HG02981 (cell line): ENCODE measurements at regions not wholly inside any gene's neighbourhood (a gene's known extent, or its start where the extent isn't known, plus 50 kb on each side); places are given as distances from the start of the nearest gene placed in this dataset.
"Not testable (repeated sequence)": the region's sequence is repeated elsewhere in the genome, so short reads cannot be mapped to it uniquely, and the experiment has no call there.

Source experiments
- ATAC-seq: cut with Tn5 transposase; IDR thresholded peaks from one replicate; pipeline ENCODE4 v1.9.1; 2021; ENCODE audit warnings: mild to moderate bottlenecking, moderate library complexity; ENCODE audit not compliant: unreplicated experiment

GRCh38 chr17:33680472-33680871, 387.4 kb upstream of the ASIC2 start:
- no peak for ATAC-seq

- no peak for ATAC-seq
Measured at GRCh38 chr17:33682599-33682998, 389.5 kb upstream of the ASIC2 start.

DNA sequence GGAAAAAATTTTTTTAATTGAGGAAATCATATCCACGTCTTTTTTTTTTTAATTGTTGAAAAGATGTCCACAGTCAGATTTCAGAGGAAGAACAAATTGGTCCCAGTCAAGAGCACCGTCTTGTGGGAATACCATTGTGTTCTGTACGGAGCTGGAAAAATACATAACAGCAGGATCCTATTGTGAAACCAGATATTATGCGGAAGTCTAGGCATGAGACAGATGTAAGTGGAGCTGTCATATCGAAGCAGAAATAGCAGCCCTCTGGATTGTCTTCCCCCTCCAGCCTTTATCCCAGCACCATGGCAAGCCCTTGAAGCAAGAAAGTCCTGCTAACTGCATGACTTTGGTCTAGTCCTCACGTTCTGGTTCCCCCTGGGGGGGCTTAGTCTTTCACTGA, 391.6 kb upstream of the ASIC2 start:
- no peak for ATAC-seq

- ATAC-seq = no peak
Measured at GRCh38 chr17:33686171-33686570, 393.1 kb upstream of the ASIC2 start.

GRCh38 chr17:33687831-33688230, 394.7 kb upstream of the ASIC2 start:
- no peak for ATAC-seq

DNA sequence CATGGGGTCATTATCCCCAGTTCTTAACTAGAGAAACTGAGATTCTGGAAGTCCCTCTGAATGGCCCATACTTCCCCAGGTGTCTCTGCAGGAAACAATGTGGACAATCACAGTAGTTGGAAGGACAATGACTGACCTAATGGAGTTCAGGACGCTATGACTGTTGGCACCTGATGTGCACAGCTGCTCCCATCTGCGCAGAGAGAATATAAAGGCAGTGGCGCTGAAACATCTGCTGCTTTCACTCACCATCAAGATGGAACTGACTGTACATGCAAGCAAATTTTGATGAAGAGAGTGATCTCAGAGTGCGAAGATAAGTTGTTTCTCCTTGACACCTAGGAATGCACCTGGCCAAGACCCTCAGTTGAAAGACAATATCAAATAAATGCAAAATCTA, 395.7 kb upstream of the ASIC2 start:
- no peak for ATAC-seq

DNA sequence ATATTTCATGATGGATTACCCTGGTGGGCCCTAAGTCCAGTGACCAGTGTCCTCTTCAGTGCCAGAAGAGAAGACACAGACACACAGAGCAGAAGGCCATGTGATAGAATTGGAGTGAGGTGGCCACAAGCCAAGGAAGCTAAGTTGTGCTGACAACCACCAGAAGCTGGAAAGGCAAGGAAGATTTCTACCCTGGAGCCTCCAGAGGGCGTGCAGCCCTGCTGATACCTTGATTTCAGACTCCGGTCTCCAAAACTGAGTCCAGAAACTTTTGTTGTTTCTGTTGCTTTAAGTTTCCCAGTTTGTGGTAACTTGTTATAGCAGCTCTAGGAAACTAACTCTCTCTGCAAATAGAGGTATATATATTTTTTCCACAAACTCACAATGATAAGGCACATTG, 396.6 kb upstream of the ASIC2 start:
- ATAC-seq = no peak

- ATAC-seq = no peak
Measured at GRCh38 chr17:33695431-33695830, 402.3 kb upstream of the ASIC2 start.

DNA sequence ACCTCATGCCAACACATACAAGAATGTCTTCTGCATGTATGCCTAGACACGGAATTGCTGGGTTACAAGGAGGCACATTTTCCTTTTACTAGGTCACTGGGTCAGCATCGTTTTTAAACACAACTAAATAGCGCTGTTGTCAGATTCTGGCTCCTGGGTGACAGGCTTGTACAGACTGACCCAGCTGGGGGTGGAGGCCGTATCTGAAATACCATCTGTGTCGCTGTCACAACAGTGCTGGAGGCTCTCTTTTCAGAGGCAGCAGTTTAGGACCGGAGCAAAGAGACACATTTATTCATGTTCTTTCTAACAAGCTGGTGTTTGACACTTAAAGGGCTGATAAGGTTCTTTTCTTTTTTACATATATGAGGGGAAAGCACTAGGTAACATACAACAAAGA, 403.0 kb upstream of the ASIC2 start:
- no peak for ATAC-seq

- ATAC-seq = no peak
Measured at GRCh38 chr17:33697557-33697956, 404.5 kb upstream of the ASIC2 start.

DNA sequence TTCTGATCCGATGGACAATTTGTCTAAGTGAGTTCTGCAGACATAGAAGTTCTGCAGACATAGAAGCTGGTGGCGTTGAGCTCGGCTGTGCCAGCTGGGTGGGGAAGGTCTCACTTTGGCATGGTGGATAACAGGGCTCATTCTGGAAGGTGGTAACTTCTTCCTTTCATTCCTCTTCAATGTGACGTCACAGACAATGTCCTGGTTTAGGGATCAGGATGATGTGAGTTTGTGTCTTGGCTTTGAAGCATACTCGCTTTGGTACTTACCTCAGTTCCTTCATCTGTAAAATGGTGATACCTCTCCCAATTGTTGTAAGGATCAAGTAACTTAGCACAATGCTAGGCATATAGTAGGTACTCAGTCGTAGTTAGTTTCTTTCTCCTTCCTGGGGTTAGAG, 408.8 kb upstream of the ASIC2 start:
- no peak for ATAC-seq

GRCh38 chr17:33704856-33705255, 411.8 kb upstream of the ASIC2 start:
- no peak for ATAC-seq

DNA sequence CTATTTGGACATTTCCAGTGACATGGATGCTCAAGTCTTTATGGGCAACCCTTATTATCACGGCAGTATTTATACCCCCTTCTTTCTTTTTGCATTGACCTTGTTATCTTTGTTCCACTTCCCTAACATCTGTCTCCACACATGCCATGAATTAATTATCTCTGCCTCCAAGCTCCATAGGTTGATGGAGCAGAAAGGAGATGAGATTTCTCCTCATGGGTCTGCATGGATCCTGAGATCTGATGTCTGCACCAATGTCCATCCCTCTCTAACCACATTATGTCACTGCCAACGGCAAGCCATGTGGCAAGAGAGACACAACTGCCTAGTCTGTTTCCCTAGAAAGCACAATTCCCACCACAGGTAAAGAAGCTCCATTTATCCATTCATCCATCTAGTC, 416.8 kb upstream of the ASIC2 start:
- ATAC-seq = no peak

- no peak for ATAC-seq
Measured at GRCh38 chr17:33712120-33712519, 419.0 kb upstream of the ASIC2 start.

GRCh38 chr17:33716957-33717356, 423.9 kb upstream of the ASIC2 start:
- ATAC-seq = no peak

DNA sequence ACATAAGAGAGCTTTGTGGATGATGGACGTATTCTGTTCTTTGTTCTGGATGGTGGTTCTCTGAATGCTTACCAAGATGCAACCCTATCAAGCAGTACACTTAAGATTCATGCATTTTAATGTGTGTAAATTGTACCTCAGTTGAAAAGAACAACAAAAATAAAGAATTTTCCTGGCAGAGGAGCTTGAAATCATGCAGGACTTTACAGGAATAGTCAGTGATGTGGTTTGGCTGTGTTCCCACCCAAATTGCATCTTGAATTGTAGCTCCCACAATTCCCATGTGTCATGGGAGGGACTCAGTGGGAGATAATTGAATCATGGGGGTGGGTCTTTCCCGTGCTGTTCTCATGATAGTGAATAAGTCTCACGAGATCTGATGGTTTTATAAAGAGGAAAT, 430.6 kb upstream of the ASIC2 start:
- ATAC-seq = not testable (repeated sequence)

- ATAC-seq = no peak
Measured at GRCh38 chr17:33725675-33726271, 432.7 kb upstream of the ASIC2 start.

- no peak for ATAC-seq
Measured at GRCh38 chr17:33730131-33730530, 437.0 kb upstream of the ASIC2 start.

DNA sequence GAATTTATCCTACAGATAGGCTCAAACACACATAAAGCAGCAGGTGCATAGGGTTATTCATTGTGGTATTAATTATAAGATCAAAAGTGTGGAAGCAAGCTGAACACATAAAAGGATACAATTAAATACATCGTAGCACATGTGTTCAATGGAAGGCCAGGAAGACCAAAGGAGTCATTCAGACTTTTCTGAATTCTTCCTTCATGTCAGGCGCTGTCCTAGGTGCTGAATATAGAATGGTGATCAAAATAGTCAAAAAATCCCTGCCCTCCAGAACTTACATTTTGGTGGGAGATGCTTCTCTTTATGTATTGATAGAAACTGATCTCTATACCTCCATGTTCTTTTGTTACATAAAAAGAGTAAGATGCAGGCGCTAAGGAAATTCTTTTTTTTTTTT, 439.0 kb upstream of the ASIC2 start:
- no peak for ATAC-seq

DNA sequence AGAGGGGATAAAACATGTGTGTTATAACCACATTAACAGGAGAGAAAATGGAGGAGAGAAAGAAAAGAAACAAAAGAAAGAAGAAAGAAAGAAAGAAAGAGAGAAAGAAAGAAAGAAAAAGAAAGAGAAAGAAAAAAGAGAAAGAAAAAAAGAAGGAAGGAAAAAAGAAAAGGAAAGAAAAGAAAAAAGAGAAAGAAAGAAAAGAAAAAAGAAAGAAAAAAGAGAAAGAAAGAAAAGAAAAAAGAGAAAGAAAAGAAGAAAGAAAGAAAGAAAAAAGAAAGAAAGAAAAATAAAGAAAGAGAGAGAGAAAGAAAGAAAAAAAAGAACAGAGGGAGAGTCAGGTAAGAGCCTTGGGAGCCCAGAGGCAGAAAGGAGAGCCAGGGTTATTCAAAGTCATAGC, 446.6 kb upstream of the ASIC2 start:
- ATAC-seq = no peak

- ATAC-seq = no peak
Measured at GRCh38 chr17:33745047-33745760, 452.1 kb upstream of the ASIC2 start.

- no peak for ATAC-seq
Measured at GRCh38 chr17:33749171-33749570, 456.1 kb upstream of the ASIC2 start.
